Keratinocyte (primary cell): ENCODE measurements at regions not wholly inside any gene's neighbourhood (a gene's known extent, or its start where the extent isn't known, plus 50 kb on each side); places are given as distances from the start of the nearest gene placed in this dataset.

ENCODE experiments used
- DNase-seq: peaks from one replicate; pipeline ENCODE4 v3.0.0-alpha.2; 2011; ENCODE audit warnings: low read depth, missing footprints, low spot score
- FAIRE-seq: peaks from 2 replicates; lab custom pipeline; 2011; peaks lifted over from hg19 to GRCh38; lab: Jason Lieb, UNC
- H2AFZ ChIP-seq: 2 replicates; pipeline ENCODE4 v1.6.0; 2012; ENCODE audit warnings: low read length, control low read depth, inconsistent platforms; ENCODE audit not compliant: control insufficient read depth
- H3K27ac ChIP-seq: 2 replicates; pipeline ENCODE4 v1.5.1; 2011; ENCODE audit warnings: low read length; ENCODE audit not compliant: control insufficient read depth, insufficient read depth
- H3K27me3 ChIP-seq: 3 replicates; pipeline ENCODE4 v1.6.0; 2011; ENCODE audit warnings: low read length; ENCODE audit not compliant: control insufficient read depth, insufficient read depth; ENCODE audit errors: extremely low read depth
- H3K36me3 ChIP-seq, 2 experiments: 2 replicates in 1 of 2; 3 replicates in 1 of 2; pipeline ENCODE4 v1.5.1; 2011; ENCODE audit warnings: low read length in 2 of 2, mild to moderate bottlenecking in 1 of 2; ENCODE audit not compliant: control insufficient read depth in 2 of 2, insufficient read depth in 2 of 2; ENCODE audit errors: extremely low read depth in 1 of 2
- H3K4me1 ChIP-seq: 3 replicates; pipeline ENCODE4 v1.5.1; 2011; ENCODE audit warnings: low read length; ENCODE audit not compliant: control insufficient read depth, insufficient read depth; ENCODE audit errors: extremely low read depth
- H3K4me2 ChIP-seq: 3 replicates; pipeline ENCODE4 v1.6.0; 2011; ENCODE audit warnings: low read depth, low read length; ENCODE audit not compliant: control insufficient read depth, insufficient read depth; ENCODE audit errors: extremely low read depth
- H3K4me3 ChIP-seq, 3 experiments: fragments of 200-600 bp in 1 of 3; sonication (generic) in 1 of 3; 2 replicates in 2 of 3; 3 replicates in 1 of 3; pipeline ENCODE4 v1.5.1; 2011 to 2016; ENCODE audit warnings: low read length in 3 of 3, mild to moderate bottlenecking in 3 of 3, control low read depth in 2 of 3, inconsistent platforms in 1 of 3, low read depth in 1 of 3, mixed read lengths in 1 of 3, mixed run types in 1 of 3, moderate library complexity in 1 of 3; ENCODE audit not compliant: control insufficient read depth in 2 of 3, insufficient read depth in 2 of 3; ENCODE audit errors: extremely low read depth in 1 of 3
- H3K79me2 ChIP-seq: 2 replicates; pipeline ENCODE4 v1.6.0; 2012; ENCODE audit warnings: low read length; ENCODE audit not compliant: control insufficient read depth, insufficient read depth
- H3K9ac ChIP-seq: 3 replicates; pipeline ENCODE4 v1.6.0; 2011; ENCODE audit warnings: low read length; ENCODE audit not compliant: control insufficient read depth, insufficient read depth; ENCODE audit errors: extremely low read depth
- H3K9me1 ChIP-seq: 3 replicates; pipeline ENCODE4 v1.6.0; 2011; ENCODE audit warnings: low read length; ENCODE audit not compliant: control insufficient read depth, insufficient read depth; ENCODE audit errors: extremely low read depth
- H3K9me3 ChIP-seq: 2 replicates; pipeline ENCODE4 v1.5.1; 2012; ENCODE audit warnings: low read depth, low read length; ENCODE audit not compliant: control insufficient read depth
- H4K20me1 ChIP-seq: 3 replicates; pipeline ENCODE4 v1.6.0; 2011; ENCODE audit warnings: low read length; ENCODE audit not compliant: control insufficient read depth, insufficient read depth; ENCODE audit errors: extremely low read depth
- EZH2 ChIP-seq: IDR thresholded peaks from one replicate; pipeline ENCODE4 v1.6.1; 2012; ENCODE audit warnings: inconsistent platforms, mild to moderate bottlenecking, low read length, moderate library complexity
- dilution Hi-C: fragments of 300-500 bp; cut with MboI; formaldehyde crosslinking; loops from one replicate; pipeline ENCODE4 v1.7.0; 2020; ENCODE audit warnings: low sequenced_read_pairs; ENCODE audit not compliant: extremely low pct_ligation_motif_present
- TF ChIP-seq, protein P1 (sequence below), 3 experiments: IDR thresholded peaks in 1 of 3; conservative IDR thresholded peaks in 1 of 3; optimal IDR thresholded peaks in 1 of 3; 2 replicates in 2 of 3; 3 replicates in 1 of 3; pipeline versions ENCODE3 to v1.5.1; 2011; ENCODE audit warnings: low read length in 3 of 3, mild to moderate bottlenecking in 3 of 3, moderate library complexity in 2 of 3, control low read depth in 1 of 3, inconsistent platforms in 1 of 3; ENCODE audit not compliant: insufficient read depth in 2 of 3; ENCODE audit errors: extremely low read depth in 1 of 3

DNA sequence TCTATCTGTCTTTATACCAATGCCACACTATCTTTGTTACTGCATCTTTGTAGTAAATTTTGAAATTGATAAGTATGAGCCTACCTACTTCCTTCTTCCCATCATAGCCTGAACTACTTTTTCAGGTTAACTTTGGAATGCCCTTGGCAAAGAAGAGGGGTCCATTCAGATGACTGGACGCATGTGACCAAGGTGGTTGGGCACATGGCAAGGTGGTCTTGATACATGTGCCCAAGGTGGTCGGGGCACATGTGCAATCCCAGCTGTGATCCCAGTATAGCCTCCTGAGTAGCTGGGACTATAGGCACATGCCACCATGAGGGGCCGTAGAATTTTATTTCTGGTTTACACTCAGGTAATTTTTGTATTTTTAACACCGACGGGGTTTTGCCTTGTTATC is 330.2 kb downstream of the GABRB3 start:
- dilution Hi-C loops, result no loop called here
- H3K27me3 ChIP-seq, result no peaks in the 10 kb centered on the region
- H3K9me3 ChIP-seq, result peaks cover 6% of the 10 kb centered on the region
- H2AFZ ChIP-seq, result no peak overlapping the region
- H3K36me3 ChIP-seq, result no peaks in the 10 kb centered on the region
- no peaks in the 10 kb centered on the region for H3K79me2 ChIP-seq
- no peaks in the 10 kb centered on the region for H3K9me1 ChIP-seq
- no peak overlapping the region for H3K4me3 ChIP-seq
- no peaks in the 10 kb centered on the region for H3K4me1 ChIP-seq
- DNase-seq, result no peak
- TF ChIP-seq, protein P1, sequence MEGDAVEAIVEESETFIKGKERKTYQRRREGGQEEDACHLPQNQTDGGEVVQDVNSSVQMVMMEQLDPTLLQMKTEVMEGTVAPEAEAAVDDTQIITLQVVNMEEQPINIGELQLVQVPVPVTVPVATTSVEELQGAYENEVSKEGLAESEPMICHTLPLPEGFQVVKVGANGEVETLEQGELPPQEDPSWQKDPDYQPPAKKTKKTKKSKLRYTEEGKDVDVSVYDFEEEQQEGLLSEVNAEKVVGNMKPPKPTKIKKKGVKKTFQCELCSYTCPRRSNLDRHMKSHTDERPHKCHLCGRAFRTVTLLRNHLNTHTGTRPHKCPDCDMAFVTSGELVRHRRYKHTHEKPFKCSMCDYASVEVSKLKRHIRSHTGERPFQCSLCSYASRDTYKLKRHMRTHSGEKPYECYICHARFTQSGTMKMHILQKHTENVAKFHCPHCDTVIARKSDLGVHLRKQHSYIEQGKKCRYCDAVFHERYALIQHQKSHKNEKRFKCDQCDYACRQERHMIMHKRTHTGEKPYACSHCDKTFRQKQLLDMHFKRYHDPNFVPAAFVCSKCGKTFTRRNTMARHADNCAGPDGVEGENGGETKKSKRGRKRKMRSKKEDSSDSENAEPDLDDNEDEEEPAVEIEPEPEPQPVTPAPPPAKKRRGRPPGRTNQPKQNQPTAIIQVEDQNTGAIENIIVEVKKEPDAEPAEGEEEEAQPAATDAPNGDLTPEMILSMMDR (optimal IDR thresholded peaks at IDR 0.05 in 1 of 3, IDR thresholded peaks at IDR 0.05 in 1 of 3, conservative IDR thresholded peaks at IDR 0.05 in 1 of 3; ENCODE audit: extremely low read depth in 1 of 3, insufficient read depth in 2 of 3, low read length in 3 of 3), result no peak
- TF ChIP-seq EZH2, result no peak
- H3K27ac ChIP-seq, result no peak overlapping the region
- no peaks in the 10 kb centered on the region for H4K20me1 ChIP-seq
- no peak overlapping the region for H3K4me2 ChIP-seq
- no peak for FAIRE-seq
- no peak overlapping the region for H3K9ac ChIP-seq

DNA sequence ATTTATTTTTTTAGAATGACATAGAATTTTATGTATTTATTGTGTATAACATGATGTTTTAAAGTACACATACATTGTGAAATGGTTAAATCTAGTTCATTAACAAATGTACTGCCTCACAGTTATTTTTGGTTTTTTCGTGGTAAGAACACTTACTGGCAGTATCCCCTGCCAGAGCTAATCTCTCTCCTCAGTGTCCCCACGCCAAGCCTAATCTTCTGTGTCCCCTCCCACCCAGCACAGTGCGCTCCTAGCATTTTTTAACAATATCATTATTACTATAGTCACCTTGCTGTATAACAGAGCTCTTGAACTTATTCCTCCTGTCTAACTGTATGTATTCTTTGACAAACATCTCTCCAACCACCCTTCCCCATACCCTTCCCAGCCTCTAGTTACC is 333.2 kb downstream of the GABRB3 start:
- Histone ChIP-seq H3K79me2 (no peaks in the 10 kb centered on the region), H4K20me1 (no peaks in the 10 kb centered on the region), H3K9me3 (peaks cover 7% of the 10 kb centered on the region), H3K27ac (no peak overlapping the region), H3K9me1 (no peaks in the 10 kb centered on the region), H3K9ac (no peak overlapping the region), H3K4me1 (no peaks in the 10 kb centered on the region), H3K4me3 (no peak overlapping the region), H3K27me3 (no peaks in the 10 kb centered on the region), H3K4me2 (no peak overlapping the region), H2AFZ (no peak overlapping the region), H3K36me3 (no peaks in the 10 kb centered on the region)
- DNase-seq (no peak), FAIRE-seq (no peak)
- TF ChIP-seq, protein P1 (optimal IDR thresholded peaks at IDR 0.05 in 1 of 3, IDR thresholded peaks at IDR 0.05 in 1 of 3, conservative IDR thresholded peaks at IDR 0.05 in 1 of 3; ENCODE audit: extremely low read depth in 1 of 3, insufficient read depth in 2 of 3, low read length in 3 of 3), result no peak
- no peak for TF ChIP-seq EZH2
- dilution Hi-C loops, result no loop called here
